CD4-positive, alpha-beta T cell treated with Interleukin-21 for 1 hour (primary cell): ENCODE measurements at regions not wholly inside any gene's neighbourhood (a gene's known extent, or its start where the extent isn't known, plus 50 kb on each side); places are given as distances from the start of the nearest gene placed in this dataset.
"Not testable (repeated sequence)": the region's sequence is repeated elsewhere in the genome, so short reads cannot be mapped to it uniquely, and the experiment has no call there.

Experiments
- DNase-seq: peaks from one replicate; pipeline ENCODE4 v3.0.0-alpha.2; 2020

DNA sequence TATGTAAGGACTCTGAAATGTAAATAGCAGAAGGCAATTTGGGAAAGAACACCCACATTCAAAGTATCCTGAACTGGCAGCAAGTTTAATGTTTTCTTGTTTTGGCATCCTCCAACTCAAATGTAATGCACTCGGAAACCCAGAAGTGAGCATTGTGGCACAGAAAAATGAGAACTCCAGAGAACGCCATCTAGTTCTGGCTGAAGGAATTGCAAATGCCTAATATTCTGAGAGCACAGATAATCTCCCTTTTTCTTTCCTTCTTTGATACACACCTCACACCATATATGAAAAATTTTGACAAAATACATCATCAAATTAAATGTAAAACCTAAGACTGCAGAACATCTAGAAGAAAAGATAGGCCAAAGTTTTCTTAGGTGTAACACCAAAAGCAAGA is 52.1 kb downstream of the PWWP3B start:
- no peak for DNase-seq

DNA sequence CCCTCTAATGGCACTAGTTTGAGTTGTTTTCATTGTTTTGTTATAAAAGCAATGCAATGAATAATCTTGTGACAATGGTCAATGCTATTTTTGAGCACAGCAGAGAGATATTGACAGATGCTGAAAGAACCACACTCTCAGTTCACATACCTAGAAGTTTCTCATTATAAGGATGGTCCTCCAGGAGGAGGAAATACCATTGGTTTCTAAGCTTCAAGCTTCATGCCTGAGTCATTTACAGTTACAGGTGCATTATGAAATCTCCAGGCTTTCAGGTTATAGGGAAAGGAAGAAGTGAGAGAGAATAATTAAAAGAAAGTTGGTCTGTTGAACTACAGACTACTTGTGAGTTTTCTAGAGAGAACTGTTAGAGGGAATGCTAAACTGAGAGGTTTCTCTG is 75.3 kb downstream of the PWWP3B start:
- no peak for DNase-seq

DNA sequence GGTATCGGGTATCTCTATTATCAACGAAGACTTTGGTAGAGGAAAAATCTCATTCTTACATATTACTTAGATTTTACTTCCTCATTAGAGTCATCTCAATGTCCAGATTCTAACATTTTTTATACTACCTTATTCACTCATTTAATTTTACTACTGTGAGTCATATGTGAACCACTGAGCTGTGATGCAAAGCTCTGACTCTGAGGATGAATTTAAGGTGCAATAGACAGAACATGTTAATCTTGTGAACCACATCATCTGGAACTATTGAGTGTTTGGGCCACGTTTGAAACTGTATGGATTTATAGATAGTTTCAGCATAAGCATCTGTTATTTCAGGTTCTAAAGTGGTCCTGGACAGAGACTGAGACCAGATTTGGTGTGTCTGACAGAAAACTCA is 78.4 kb downstream of the PWWP3B start:
- DNase-seq = no peak

DNA sequence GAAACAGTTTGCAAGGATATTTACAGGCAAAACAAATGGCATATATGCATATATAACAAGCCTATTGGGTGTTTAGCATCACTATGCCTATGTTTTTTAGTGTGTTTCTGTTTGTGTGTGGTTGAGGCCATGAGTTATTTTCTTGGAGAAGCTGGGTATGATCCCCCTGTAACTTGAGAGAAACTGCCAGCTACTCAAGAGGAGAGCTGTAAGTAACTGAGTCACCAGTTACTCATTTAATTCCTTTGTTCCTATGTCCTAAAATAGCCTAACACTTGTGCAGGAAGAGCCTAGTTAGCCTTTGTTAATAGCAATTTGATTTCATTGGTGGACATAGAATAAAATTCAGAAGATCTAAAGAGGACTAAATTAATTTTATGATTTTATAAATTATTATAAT is 79.1 kb downstream of the PWWP3B start:
- DNase-seq = no peak

DNA sequence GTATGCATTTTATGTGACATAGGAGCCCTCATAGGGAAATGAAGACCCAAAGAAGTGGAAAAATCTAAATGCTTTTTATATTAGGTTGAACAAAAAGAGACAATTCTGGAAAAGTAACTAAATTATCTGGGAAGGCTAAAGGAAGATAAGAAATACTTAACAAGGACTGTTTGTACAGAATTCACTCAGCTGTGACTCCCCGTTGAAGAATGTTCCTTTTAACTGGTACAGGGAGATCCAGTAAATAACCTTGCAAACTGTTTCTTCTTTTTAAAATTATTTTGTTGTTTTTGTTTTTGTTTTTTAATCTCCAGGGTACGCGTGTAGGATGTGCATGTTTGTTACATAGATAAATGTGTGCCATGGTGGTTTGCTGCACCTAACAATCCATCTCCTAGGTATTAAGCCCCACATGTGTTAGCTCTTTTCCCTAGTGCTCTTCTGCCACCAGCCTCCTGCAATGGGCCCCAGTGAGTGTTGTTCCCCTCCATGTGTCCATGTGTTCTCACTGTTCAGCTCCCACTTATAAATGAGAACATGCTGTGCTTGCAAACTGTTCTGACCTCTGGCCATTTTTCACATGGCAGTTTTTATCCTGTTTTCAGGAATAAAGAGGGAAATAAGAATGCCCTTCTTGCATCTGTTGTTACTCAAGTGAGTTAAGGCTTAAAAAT is 81.7 kb downstream of the PWWP3B start:
- no peak for DNase-seq

DNA sequence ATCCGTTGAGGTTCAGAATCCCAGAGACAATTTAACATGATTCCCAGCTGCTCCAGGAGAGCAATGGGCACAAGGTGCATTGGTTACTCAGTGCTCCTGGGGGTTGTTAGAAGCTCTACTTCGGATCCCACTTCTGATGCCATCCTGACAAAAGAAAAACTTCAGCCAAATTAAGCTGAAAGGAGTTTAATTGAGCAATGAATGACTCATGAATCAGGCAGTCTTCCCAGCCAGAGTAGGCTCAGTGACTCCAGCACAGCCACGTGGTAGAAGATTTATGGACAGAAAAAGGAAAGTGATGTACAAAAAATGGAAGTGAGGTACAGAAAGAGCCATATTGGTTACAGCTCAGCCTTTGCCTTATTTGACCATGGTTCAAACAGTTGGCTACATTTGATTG is 95.7 kb downstream of the PWWP3B start:
- no peak for DNase-seq

DNA sequence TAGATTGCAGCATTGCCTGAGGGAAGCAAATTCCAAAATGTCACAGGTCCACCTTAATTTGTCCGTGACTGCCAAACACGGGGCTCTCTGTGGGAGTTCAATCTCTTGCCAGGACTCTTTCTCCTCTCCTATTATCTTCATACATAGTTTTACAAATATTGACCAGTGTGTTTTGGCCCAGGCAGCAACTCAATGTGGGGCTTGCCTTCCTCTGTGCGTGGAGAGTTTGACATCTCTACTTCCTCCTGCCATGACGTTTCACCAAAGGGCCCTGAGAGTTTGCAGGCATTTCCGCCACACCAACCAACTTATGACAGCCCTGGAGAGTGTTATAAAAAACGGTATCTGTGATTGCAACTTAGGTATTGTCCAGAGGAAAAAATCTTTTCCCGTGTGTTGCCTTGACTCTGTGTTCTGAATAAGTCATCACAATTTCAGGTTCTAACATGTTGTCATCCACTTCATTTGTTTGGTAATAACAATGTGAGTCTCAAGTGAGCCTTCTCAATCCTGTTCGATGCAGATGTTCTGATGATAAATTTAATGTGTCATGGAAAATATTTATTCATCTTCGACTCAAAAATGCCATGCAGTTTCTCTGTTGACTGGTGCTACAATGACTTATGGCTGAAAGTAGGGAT is 106.0 kb downstream of the PWWP3B start:
- DNase-seq = not testable (repeated sequence)

DNA sequence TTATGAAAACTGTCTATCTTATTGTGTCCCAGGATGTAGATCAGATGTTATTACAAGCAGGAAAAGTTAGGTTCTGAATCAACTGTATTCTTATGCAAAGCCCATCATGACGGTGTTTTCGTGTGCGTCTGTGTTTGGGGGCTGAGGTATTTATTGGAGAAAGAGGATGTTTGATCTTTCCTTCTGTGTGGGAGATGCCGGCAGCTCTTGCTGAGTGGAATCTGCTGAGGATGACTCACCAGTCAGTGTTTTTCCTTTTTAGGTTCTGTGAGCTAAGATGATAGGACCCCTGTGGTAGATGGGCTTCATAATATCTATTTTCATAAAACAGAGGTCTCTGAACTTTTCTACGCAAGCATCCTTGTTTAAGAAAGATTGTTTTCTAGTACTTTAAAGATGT is 107.1 kb downstream of the PWWP3B start:
- not testable (repeated sequence) for DNase-seq

DNA sequence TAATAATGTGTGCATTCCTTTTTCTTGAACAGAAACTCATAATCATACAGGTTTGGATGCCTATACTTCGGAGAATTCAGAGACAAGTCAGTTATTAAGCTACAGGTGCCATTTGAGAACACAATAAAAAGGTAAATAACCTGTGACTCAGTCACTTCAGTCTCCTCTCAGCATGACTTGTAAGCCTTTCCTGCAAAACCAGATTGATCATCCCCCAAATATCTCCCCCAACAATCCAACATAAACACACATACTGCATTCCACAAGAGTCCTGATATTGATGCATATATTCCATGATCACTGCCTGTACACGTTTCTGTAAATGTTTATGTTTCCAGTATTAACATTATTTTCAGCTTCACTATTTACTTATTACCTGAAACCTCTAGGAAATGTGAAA is 110.8 kb downstream of the PWWP3B start:
- DNase-seq = no peak

DNA sequence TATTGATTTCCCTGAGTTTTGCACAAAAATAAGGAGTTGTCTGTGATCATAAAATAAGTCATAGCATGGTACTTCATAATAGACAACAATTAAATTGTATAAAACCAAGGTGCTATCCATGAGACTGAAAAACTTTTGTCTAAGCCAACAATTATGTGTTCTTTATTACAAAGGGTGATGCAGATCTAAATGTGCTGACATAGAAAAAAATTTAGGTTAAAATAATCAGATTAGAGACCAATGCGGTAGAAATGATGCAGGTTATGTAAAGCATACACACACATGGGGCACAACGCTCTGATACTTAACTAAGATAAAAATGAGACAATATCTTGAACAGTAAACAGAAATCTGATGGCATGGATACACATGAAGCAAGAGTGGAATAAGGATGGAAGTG is 113.3 kb downstream of the PWWP3B start:
- DNase-seq = no peak

DNA sequence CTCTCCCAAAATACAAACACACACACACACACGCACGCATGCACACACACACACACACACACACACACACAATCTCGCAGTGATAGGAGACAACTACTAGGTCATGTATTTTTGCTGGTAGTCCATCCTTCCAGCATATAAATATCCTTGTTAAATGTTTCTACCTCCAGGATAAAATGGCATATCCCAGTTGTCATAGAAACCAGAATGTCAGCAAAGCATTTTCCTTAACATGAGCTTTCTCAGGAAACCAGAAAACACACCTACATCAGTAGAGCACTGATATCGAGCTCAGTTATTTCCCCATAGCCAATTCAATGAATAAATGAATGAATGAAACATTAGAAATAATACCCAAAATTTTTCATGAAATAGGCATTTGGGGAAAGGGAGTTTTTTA is 115.7 kb downstream of the PWWP3B start:
- DNase-seq = no peak

DNA sequence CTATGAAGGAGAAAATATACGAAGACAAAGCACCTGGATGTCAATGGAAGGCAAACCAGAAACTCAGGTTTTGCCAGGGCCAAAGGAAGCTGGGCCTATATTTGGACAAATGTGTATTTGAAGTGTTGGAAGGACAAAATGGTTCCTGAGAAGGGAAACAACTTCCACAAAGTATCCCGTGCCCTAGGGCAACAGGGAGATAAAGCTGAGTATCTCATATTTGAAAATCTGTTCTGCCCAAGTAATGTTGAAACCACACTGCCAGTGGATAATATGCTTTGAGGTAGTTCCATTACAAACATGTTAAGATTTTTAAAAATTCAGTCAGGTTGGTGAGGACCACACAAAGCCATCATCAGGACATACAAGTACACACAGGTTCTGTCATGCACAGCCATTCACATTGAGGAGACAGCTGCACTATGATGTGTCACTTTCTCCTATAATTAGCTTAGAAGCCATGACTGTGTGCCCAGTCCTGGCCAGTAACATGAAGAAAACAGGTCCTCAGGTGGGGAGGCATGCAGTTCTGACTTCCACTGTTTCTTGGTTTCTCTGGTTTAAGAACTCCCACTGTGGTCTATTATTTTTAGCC is 116.4 kb downstream of the PWWP3B start:
- DNase-seq = no peak

DNA sequence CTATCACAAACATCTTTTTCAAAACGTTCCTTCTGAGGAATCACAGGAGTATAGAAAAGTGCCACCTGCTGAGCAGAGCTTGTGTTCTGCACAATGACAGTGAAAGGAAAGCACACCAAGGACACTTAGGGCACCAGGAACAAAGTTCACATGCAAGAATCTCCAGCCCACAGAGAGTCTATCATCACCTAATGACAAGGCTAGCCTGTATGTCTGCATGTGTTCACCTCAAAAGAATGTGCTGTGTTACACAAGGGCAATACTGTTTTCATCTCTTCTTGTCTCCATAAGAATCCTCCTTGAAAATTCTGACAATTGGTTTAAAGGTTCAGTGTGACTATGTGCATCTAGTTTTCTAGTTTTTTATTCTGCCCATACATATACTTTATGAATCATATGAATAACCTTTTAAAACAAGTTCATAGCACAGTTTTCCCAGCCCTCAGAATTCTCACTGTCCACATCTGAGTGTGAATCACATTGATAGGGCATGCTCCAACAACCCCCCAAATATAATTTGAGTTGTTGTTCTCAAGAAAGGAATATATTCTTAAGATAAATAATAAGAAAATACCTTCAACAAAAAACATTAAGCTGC is 118.0 kb downstream of the PWWP3B start:
- DNase-seq = no peak

DNA sequence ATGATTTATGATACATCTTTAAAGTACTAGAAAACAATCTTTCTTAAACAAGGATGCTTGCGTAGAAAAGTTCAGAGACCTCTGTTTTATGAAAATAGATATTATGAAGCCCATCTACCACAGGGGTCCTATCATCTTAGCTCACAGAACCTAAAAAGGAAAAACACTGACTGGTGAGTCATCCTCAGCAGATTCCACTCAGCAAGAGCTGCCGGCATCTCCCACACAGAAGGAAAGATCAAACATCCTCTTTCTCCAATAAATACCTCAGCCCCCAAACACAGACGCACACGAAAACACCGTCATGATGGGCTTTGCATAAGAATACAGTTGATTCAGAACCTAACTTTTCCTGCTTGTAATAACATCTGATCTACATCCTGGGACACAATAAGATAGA is 122.7 kb downstream of the PWWP3B start:
- not testable (repeated sequence) for DNase-seq

DNA sequence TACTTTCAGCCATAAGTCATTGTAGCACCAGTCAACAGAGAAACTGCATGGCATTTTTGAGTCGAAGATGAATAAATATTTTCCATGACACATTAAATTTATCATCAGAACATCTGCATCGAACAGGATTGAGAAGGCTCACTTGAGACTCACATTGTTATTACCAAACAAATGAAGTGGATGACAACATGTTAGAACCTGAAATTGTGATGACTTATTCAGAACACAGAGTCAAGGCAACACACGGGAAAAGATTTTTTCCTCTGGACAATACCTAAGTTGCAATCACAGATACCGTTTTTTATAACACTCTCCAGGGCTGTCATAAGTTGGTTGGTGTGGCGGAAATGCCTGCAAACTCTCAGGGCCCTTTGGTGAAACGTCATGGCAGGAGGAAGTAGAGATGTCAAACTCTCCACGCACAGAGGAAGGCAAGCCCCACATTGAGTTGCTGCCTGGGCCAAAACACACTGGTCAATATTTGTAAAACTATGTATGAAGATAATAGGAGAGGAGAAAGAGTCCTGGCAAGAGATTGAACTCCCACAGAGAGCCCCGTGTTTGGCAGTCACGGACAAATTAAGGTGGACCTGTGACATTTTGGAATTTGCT is 123.8 kb downstream of the PWWP3B start:
- not testable (repeated sequence) for DNase-seq

DNA sequence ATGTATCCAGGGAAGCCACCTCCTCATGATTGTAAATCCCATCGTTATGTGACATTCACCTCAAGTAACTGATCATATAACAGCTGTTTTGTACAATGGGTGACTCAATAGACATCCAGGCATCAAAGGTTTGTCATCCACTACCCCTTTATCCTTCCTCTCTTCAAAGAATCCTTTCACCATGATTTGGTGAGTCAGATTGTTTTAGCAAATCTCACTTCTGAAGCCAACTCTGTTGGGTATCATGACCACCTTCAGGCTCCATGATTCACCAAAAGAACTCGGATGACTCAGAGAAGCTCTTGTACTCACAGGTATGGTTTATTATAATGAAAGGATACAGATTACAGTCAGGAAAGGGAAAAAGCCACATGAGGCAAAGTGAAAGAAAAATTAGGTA is 132.1 kb downstream of the PWWP3B start:
- DNase-seq = no peak

DNA sequence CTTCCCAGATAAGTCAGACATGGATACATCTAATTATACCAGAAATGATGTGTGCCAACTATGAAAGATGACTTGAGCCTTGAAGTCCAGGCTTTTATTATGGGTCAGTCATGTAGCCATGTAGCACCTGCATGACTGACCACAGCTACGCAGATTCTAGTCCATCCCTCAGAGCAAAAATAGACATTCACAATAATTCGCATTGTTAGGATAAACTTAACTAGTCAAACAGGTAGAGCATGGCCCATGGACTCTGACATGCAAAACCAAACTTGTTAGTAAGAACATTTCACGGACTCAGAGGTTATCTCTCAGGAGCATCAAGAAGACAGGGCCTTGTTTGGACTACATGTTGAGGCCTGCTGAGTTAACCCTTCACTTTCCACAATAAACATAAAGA is 132.6 kb downstream of the PWWP3B start:
- DNase-seq = no peak

DNA sequence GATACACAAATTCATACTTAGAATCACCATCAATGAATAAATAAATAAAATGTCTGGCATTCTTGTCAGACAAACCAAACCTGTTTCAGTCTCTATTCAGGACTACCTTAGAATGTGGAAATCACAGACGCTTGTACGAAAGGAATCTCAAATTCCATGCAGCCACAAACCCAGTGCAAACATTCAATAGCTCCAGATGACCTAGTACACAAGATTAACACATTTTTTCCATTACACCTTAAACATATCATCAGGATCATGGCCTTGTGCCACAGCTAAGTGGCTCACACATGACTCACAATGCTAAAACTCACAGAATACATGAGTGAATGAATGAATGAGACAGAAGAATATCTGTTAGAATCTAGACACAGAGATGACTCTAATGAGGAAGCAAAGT is 134.2 kb downstream of the PWWP3B start:
- no peak for DNase-seq

DNA sequence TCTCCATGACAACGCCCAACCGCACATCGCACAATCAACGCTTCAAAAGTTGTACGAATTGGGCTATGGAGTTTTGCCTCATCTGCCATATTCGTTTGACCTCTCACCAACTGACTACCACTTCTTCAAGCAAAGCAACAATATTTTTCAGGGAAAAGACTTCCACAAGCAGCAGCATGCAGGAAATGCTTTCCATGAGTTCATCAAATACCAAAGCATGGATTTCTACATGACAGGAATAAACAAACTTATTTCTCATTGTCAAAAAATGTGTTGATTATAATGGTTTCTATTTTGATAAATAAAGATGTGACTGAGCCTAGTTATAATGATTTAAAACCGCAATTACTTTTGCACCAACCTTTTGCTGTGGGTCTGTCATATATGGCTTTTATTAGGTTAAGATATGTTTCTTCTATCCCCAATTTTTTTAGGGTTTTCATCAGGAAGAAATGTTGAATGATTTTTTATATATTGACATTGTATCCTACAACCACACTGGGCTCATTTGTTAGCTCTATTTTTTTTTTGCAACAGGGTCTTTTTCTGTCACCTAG is 138.4 kb downstream of the PWWP3B start:
- no peak for DNase-seq

DNA sequence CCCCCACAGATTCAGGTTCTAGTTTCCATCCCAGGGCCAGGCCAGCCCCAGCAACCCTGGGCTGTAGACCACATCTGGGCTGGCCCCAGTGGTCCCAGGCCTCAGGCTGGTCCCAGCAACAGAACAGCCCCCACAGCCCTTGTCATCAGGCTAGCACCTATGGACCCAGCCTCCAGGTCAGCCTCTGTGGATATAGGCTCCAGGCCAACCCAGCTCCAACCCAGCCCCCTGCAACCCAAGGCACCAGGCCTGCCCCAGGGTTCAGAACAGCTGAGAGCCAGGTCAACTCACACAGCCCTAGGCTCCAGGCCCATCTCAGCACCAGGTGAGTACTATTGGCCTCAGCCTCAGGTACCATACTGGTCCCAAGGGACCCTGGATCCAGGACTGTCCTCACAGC is 155.3 kb downstream of the PWWP3B start:
- DNase-seq = no peak

DNA sequence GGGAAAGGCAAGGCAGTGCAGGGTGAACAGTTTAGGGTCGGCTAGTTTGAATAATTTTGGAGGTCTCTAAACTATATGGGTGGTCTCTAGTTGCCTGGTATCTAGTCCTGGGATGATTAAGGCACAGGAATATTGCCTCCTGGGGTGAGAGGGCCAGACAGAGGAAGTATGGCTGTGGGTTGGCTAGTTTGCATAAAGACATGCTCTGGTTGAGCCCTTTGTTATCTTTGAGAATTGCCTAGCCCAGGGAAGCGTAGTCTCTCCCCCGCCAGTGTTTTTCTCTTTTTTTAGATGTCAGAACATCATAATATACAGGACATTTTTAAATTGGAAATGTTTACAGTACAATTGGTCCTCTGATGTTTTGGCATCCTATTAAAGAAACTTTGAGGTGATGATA is 163.5 kb downstream of the PWWP3B start:
- no peak for DNase-seq

DNA sequence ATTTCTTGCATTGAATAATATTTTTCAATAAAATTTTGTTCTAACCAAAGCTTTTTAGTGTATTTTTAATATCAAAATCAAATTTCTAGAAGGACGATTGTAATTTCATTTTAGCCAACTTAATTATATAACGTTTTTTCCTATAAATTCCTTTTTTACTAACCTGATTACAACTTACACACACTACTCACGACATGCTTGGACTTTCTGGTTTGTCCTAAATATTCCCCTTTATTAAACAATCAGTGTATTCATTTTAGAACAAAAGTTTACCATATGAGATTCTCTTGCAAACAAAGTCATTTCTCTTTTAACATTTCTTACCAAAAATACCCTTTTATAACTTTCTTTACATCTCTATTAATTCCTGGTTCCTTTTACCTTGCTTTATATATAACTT is 173.7 kb downstream of the PWWP3B start:
- DNase-seq = no peak

DNA sequence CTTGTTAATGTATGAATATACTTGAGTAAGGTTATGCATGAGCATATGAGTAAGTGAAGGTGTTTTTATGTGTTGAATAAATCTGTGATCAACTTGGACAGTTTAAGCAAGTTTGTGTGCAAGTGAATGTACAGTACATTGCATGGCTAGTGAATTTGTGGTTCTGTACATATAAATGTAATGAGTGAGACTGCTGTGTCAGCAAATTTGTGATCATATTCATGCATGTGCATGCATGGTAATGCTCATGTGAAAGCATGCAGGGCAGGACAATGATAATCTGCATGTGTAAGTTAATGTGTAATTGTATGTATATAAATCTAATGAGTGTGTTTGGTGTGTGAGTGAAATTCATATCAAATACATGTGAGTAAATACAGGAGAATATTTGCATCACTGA is 188.5 kb downstream of the PWWP3B start:
- DNase-seq = no peak

DNA sequence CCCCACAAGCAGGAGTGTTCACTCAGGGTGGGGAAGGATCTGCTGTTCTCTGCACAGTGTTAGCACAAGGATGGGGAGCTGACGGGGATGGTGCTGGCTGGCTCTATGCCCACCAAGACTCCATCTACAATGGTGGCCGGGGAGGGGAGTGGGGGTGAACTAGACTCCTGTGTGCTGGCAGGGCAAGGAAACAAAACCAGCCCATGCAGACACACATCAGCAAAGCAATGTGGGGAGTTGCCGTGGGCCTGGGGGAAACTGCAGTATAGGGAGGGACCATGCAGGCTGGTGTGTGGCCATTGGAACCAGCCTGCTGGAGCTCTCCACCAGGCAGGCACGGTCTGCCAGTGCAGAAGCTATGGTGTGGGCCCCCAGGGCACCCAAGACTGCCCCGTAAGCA is 195.1 kb downstream of the PWWP3B start:
- DNase-seq = no peak
